HCT116 (cell line): ENCODE measurements at regions not wholly inside any gene's neighbourhood (a gene's known extent, or its start where the extent isn't known, plus 50 kb on each side); places are given as distances from the start of the nearest gene placed in this dataset.

Experiments
- ATAC-seq: fragments of 200-7000 bp; cut with Tn5 transposase; 2 replicates; pipeline ENCODE4 v1.9.1; 2020; ENCODE audit warnings: mild to moderate bottlenecking, moderate library complexity
- BruUV-seq: library from RNA; stranded (reverse); fragments of 400-500 nt; replicated peaks from 2 replicates; lab custom pipeline; 2021; lab: Mats Ljungman, UMichigan
- CTCF ChIA-PET: fragments of 300-600 bp; sonication (Branson Sonifier 250); formaldehyde crosslinking; loops from one replicate; lab custom pipeline; 2021; ENCODE audit warnings: antibody characterized with exemption; lab: Charles Lee
- POLR2A ChIA-PET: fragments of 300-600, 350-600 bp; sonication (Branson Sonifier 250); formaldehyde crosslinking; loops from one replicate; lab custom pipeline; 2021; ENCODE audit warnings: antibody characterized with exemption; lab: Charles Lee
- RAD21 ChIA-PET, 2 experiments: fragments of 300-600 bp; sonication (Branson Sonifier 250); formaldehyde crosslinking; loops; one replicate each; lab custom pipeline; 2023; ENCODE audit warnings: low total read pairs in 2 of 2; ENCODE audit not compliant: uncharacterized antibody in 2 of 2, unreplicated experiment in 2 of 2, low non-redundant PET in 1 of 2; lab: Charles Lee
- DNase-seq: peaks from one replicate; pipeline ENCODE4 v3.0.0-alpha.2; 2010; ENCODE audit warnings: low read depth, low spot score
- H2AFZ ChIP-seq: fragments of 200-600 bp; shearing (Covaris generic), sonication (generic); 2 replicates; pipeline ENCODE4 v1.6.1; 2017; ENCODE audit warnings: low read depth, mixed run types, mixed read lengths, antibody characterized with exemption, low read length; ENCODE audit not compliant: poor library complexity, severe bottlenecking
- H3K27ac ChIP-seq: 2 replicates; pipeline ENCODE4 v1.5.1; 2012; ENCODE audit warnings: low read depth, low read length
- H3K27me3 ChIP-seq: fragments of 200-600 bp; sonication (generic); 2 replicates; pipeline ENCODE4 v1.6.1; 2016; ENCODE audit warnings: mixed run types, low read length, mixed read lengths; ENCODE audit not compliant: insufficient read depth
- H3K36me3 ChIP-seq, 2 experiments: fragments of 200-500 bp in 1 of 2; fragments of 200-600 bp in 1 of 2; sonication (Bioruptor generic) in 1 of 2; sonication (generic) in 1 of 2; 2 replicates each; pipeline versions ENCODE4 v1.5.1 to v1.6.1; 2014 to 2016; ENCODE audit warnings: low read length in 2 of 2, inconsistent platforms in 1 of 2, mixed read lengths in 1 of 2, mixed run types in 1 of 2; ENCODE audit not compliant: insufficient read depth in 2 of 2, control insufficient read depth in 1 of 2
- H3K4me1 ChIP-seq, 2 experiments: fragments of 200-600 bp in 1 of 2; sonication (generic) in 1 of 2; 2 replicates each; pipeline versions ENCODE4 v1.5.1 to v1.6.1; 2012 to 2017; ENCODE audit warnings: low read length in 2 of 2, inconsistent platforms in 1 of 2, mild to moderate bottlenecking in 1 of 2, mixed read lengths in 1 of 2, mixed run types in 1 of 2, moderate library complexity in 1 of 2; ENCODE audit not compliant: insufficient read depth in 2 of 2, control insufficient read depth in 1 of 2
- H3K4me2 ChIP-seq: fragments of 200-600 bp; sonication (generic); 2 replicates; pipeline ENCODE4 v1.6.1; 2017; ENCODE audit warnings: mixed run types, low read length, mixed read lengths
- H3K4me3 ChIP-seq, 2 experiments: fragments of 200-600 bp in 1 of 2; sonication (generic) in 1 of 2; replicated peaks in 1 of 2; 2 replicates each; pipeline ENCODE4 v1.5.1; 2011 to 2016; ENCODE audit warnings: low read length in 2 of 2, control low read depth in 1 of 2, low read depth in 1 of 2, mild to moderate bottlenecking in 1 of 2, mixed read lengths in 1 of 2, mixed run types in 1 of 2
- H3K79me2 ChIP-seq: fragments of 200-600 bp; sonication (generic); 2 replicates; pipeline ENCODE4 v1.6.1; 2017; ENCODE audit warnings: mild to moderate bottlenecking, mixed run types, low read length, moderate library complexity, mixed read lengths; ENCODE audit not compliant: insufficient read depth
- H3K9ac ChIP-seq: fragments of 200-600 bp; sonication (generic); 2 replicates; pipeline ENCODE4 v1.6.1; 2016; ENCODE audit warnings: low read length, mixed read lengths
- H3K9me2 ChIP-seq: fragments of 200-600 bp; sonication (generic), shearing (Covaris generic); 2 replicates; pipeline ENCODE4 v1.6.1; 2017; ENCODE audit warnings: mixed run types, mild to moderate bottlenecking, moderate library complexity; ENCODE audit not compliant: insufficient read depth
- H3K9me3 ChIP-seq, 2 experiments: fragments of 200-500 bp in 1 of 2; fragments of 200-600 bp in 1 of 2; sonication (Bioruptor generic) in 1 of 2; sonication (generic) in 1 of 2; 2 replicates each; pipeline ENCODE4 v1.6.1; 2014 to 2017; ENCODE audit warnings: low read length in 2 of 2, mixed read lengths in 2 of 2, inconsistent platforms in 1 of 2, low read depth in 1 of 2, mild to moderate bottlenecking in 1 of 2, mixed run types in 1 of 2, moderate library complexity in 1 of 2; ENCODE audit not compliant: control insufficient read depth in 1 of 2, insufficient read depth in 1 of 2
- H4K20me1 ChIP-seq: fragments of 200-600 bp; sonication (generic), shearing (Covaris generic); 2 replicates; pipeline ENCODE4 v1.6.1; 2017; ENCODE audit warnings: mixed run types, mild to moderate bottlenecking, moderate library complexity; ENCODE audit not compliant: insufficient read depth
- CEBPB ChIP-seq: IDR thresholded peaks from 2 replicates; pipeline ENCODE4 v1.6.1; 2012; ENCODE audit warnings: low read depth
- EGR1 ChIP-seq: IDR thresholded peaks from 2 replicates; pipeline ENCODE4 v1.6.1; 2012; ENCODE audit warnings: low read depth
- ELF1 ChIP-seq: IDR thresholded peaks from 2 replicates; pipeline ENCODE4 v1.6.1; 2012; ENCODE audit warnings: low read depth, borderline replicate concordance
- FOSL1 ChIP-seq: IDR thresholded peaks from 2 replicates; pipeline ENCODE4 v1.6.1; 2012; ENCODE audit warnings: low read depth
- POLR2A ChIP-seq: IDR thresholded peaks from 2 replicates; pipeline ENCODE4 v1.7.0; 2011; ENCODE audit warnings: borderline replicate concordance; ENCODE audit not compliant: insufficient read depth, insufficient read length; ENCODE audit errors: extremely low read depth
- POLR2AphosphoS5 ChIP-seq: IDR thresholded peaks from 2 replicates; pipeline ENCODE4 v1.6.1; 2011; ENCODE audit warnings: mild to moderate bottlenecking, low read depth, low read length, moderate library complexity
- SIN3A ChIP-seq: IDR thresholded peaks from 2 replicates; pipeline ENCODE4 v1.6.1; 2012; ENCODE audit warnings: low read depth
- ZBTB33 ChIP-seq: IDR thresholded peaks from 2 replicates; pipeline ENCODE4 v1.6.1; 2011; ENCODE audit warnings: mild to moderate bottlenecking, low read length, moderate library complexity; ENCODE audit not compliant: insufficient replicate concordance; ENCODE audit errors: extremely low read depth
- ZFX ChIP-seq: fragments of 450-650 bp; IDR thresholded peaks from 2 replicates; pipeline ENCODE4 v1.6.1; 2017
- ZNF274 ChIP-seq: fragments of 200-500 bp; sonication (Bioruptor generic); IDR thresholded peaks from 2 replicates; pipeline ENCODE4 v1.6.1; 2014; ENCODE audit warnings: mild to moderate bottlenecking, low read depth, low read length, inconsistent platforms
- intact Hi-C: fragments of 100-400 bp; cut with micrococcal nuclease; formaldehyde crosslinking; loops from 2 replicates; pipeline ENCODE4 v1.10.0; 2022

GRCh38 chr5:3957658-3958057, 362.0 kb downstream of the IRX1 start:
- RAD21 ChIA-PET = no interaction called here
- intact Hi-C loops = no loop called here
- no peaks in the 10 kb centered on the region for H3K27me3 ChIP-seq
- H3K36me3 ChIP-seq = no peaks in the 10 kb centered on the region
- H3K4me3 ChIP-seq = no peak overlapping the region
- TF ChIP-seq ZBTB33 (no peak), ELF1 (no peak), EGR1 (no peak), ZFX (no peak), POLR2AphosphoS5 (no peak), ZNF274 (no peak), CEBPB (no peak), FOSL1 (no peak)
- H3K9ac ChIP-seq = no peak overlapping the region
- H4K20me1 ChIP-seq = no peaks in the 10 kb centered on the region
- POLR2A ChIA-PET = no interaction called here
- no peak overlapping the region for H3K4me2 ChIP-seq
- no peaks in the 10 kb centered on the region for H3K9me2 ChIP-seq
- H3K4me1 ChIP-seq = no peaks in the 10 kb centered on the region
- no peak for DNase-seq
- CTCF ChIA-PET = no interaction called here
- H3K27ac ChIP-seq = no peak overlapping the region
- H2AFZ ChIP-seq = no peak overlapping the region
- ATAC-seq = no peak
- no peaks in the 10 kb centered on the region for H3K79me2 ChIP-seq
- H3K9me3 ChIP-seq = peaks cover 8 to 36% of the 10 kb centered on the region in 2 experiments; a peak in 2 of 4 replicates
- no TSS peak for BruUV-seq

GRCh38 chr5:3958389-3958788, 362.8 kb downstream of the IRX1 start:
- no peak overlapping the region for H2AFZ ChIP-seq
- H3K4me2 ChIP-seq = no peak overlapping the region
- intact Hi-C loops = no loop called here
- no peak for DNase-seq
- RAD21 ChIA-PET = no interaction called here
- no peak overlapping the region for H3K4me3 ChIP-seq
- no peaks in the 10 kb centered on the region for H3K9me2 ChIP-seq
- no peak for ATAC-seq
- no peak overlapping the region for H3K27ac ChIP-seq
- H3K9ac ChIP-seq = no peak overlapping the region
- POLR2A ChIA-PET = no interaction called here
- no peaks in the 10 kb centered on the region for H4K20me1 ChIP-seq
- H3K27me3 ChIP-seq = no peaks in the 10 kb centered on the region
- no peaks in the 10 kb centered on the region for H3K4me1 ChIP-seq
- no TSS peak for BruUV-seq
- TF ChIP-seq ZBTB33 (no peak), SIN3A (no peak), ZFX (no peak), POLR2A (no peak)
- H3K36me3 ChIP-seq = no peaks in the 10 kb centered on the region
- peaks cover 8 to 40% of the 10 kb centered on the region in 2 experiments; a peak in 2 of 4 replicates for H3K9me3 ChIP-seq
- no peaks in the 10 kb centered on the region for H3K79me2 ChIP-seq
- CTCF ChIA-PET = no interaction called here
